ENCODE measurements at regions not wholly inside any gene's neighbourhood (a gene's known extent, or its start where the extent isn't known, plus 50 kb on each side); places are given as distances from the start of the nearest gene placed in this dataset.

DNA sequence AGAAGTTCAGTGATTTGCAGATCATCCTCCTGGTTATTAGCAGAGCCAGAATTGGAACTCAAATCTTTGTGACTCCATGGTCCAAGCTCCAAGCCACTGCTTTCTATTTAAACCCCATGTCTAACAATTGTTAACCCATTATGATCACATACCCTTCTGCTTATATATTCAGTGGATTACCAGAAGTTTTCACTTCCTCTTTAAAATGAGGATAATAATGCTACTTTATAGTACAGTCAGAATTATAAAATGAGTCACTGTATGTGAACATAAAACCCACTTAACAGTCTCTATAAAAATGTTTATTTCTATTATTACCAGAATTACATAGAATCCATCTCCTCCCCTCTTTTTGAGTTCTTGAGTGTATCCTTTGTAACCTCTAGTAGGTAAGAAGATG is 550.7 kb upstream of the DPPA4 start:
- TF ChIP-seq CTCF (IDR thresholded peaks at IDR 0.05) (no peak), POLR2A (IDR thresholded peaks at IDR 0.05) (no peak), POLR2AphosphoS5 (IDR thresholded peaks at IDR 0.05) (no peak)
